Activated CD4-positive, alpha-beta T cell treated with anti-CD3 and anti-CD28 coated beads for 48 hours (primary cell): ENCODE measurements at regions not wholly inside any gene's neighbourhood (a gene's known extent, or its start where the extent isn't known, plus 50 kb on each side); places are given as distances from the start of the nearest gene placed in this dataset.

Experiments
- DNase-seq: peaks from one replicate; pipeline ENCODE4 v3.0.0-alpha.2; 2020

GRCh38 chr2:94939349-94939748, 68.1 kb downstream of the TEKT4 start:
- DNase-seq = no peak

- DNase-seq = no peak
Observed at GRCh38 chr2:94947097-94948016, 76.1 kb downstream of the TEKT4 start.

GRCh38 chr2:94955702-94956101, 69.8 kb upstream of the MAL start:
- no peak for DNase-seq

GRCh38 chr2:94956797-94957391, 68.6 kb upstream of the MAL start:
- peak; percentile 56 for DNase-seq

- no peak for DNase-seq
Observed at GRCh38 chr2:94958245-94958644, 67.3 kb upstream of the MAL start.

- no peak for DNase-seq
Observed at GRCh38 chr2:94960266-94960665, 65.2 kb upstream of the MAL start.

- no peak for DNase-seq
Observed at GRCh38 chr2:94960751-94961150, 64.8 kb upstream of the MAL start.

- no peak for DNase-seq
Observed at GRCh38 chr2:94964193-94964592, 61.3 kb upstream of the MAL start.

- no peak for DNase-seq
Observed at GRCh38 chr2:94966689-94967088, 58.8 kb upstream of the MAL start.

- no peak for DNase-seq
Observed at GRCh38 chr2:94970353-94970752, 55.2 kb upstream of the MAL start.
